Hepatocyte (in vitro differentiated cells): ENCODE measurements at regions not wholly inside any gene's neighbourhood (a gene's known extent, or its start where the extent isn't known, plus 50 kb on each side); places are given as distances from the start of the nearest gene placed in this dataset.

Experiments used
- EZH2 ChIP-seq: fragments of 200-600 bp; sonication (generic); IDR thresholded peaks from 2 replicates; pipeline ENCODE4 v1.6.1; 2016; ENCODE audit warnings: antibody characterized with exemption, mild to moderate bottlenecking, borderline replicate concordance
- EZH2phosphoT487 ChIP-seq: fragments of 200-600 bp; sonication (generic); IDR thresholded peaks from one replicate; pipeline ENCODE4 v1.6.1; 2018; ENCODE audit warnings: antibody characterized with exemption, mild to moderate bottlenecking, low read depth, moderate library complexity; ENCODE audit not compliant: unreplicated experiment, severe bottlenecking
- TF ChIP-seq, protein P1 (sequence below): fragments of 200-600 bp; sonication (generic); IDR thresholded peaks from 2 replicates; pipeline ENCODE4 v1.5.1; 2016; ENCODE audit warnings: antibody characterized with exemption, mild to moderate bottlenecking; ENCODE audit not compliant: poor library complexity

DNA sequence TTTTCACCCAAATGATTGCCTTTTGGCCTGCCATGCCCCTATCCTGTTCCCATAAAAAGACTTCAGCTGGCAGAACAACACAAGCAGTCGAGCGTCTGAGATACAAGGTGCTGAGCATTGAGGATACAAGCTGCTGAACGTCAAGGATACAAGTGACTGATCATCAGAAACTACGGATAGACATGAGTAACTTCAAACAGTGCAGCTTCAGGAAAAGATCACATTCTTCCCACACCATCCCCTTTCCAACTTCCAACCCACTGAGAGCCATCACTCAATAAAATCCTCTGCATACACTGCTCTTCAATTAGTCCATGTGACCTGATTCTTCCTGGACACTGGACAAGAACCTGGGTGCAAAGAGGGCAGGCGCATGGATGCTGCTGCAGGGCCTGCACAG lies 1198.9 kb downstream of the ROBO2 start:
- TF ChIP-seq, protein P1, sequence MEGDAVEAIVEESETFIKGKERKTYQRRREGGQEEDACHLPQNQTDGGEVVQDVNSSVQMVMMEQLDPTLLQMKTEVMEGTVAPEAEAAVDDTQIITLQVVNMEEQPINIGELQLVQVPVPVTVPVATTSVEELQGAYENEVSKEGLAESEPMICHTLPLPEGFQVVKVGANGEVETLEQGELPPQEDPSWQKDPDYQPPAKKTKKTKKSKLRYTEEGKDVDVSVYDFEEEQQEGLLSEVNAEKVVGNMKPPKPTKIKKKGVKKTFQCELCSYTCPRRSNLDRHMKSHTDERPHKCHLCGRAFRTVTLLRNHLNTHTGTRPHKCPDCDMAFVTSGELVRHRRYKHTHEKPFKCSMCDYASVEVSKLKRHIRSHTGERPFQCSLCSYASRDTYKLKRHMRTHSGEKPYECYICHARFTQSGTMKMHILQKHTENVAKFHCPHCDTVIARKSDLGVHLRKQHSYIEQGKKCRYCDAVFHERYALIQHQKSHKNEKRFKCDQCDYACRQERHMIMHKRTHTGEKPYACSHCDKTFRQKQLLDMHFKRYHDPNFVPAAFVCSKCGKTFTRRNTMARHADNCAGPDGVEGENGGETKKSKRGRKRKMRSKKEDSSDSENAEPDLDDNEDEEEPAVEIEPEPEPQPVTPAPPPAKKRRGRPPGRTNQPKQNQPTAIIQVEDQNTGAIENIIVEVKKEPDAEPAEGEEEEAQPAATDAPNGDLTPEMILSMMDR: no peak
- TF ChIP-seq EZH2: no peak
- no peak for TF ChIP-seq EZH2phosphoT487
